SK-N-SH (cell line): ENCODE measurements at regions not wholly inside any gene's neighbourhood (a gene's known extent, or its start where the extent isn't known, plus 50 kb on each side); places are given as distances from the start of the nearest gene placed in this dataset.
A peak's percentile ranks its signal among the peaks of the same experiment; 100 is the strongest.

Source experiments
- CTCF ChIA-PET: fragments of 300-600, 350-600 bp; formaldehyde crosslinking; extraction: SDS; loops from one replicate; lab custom pipeline; 2021; lab: Yijun Ruan, JAX
- POLR2A ChIA-PET: fragments of 350-600 bp; sonication (Branson Sonifier 250); formaldehyde crosslinking; extraction: SDS; loops from one replicate; lab custom pipeline; 2020; ENCODE audit warnings: antibody characterized with exemption, inconsistent platforms; lab: Yijun Ruan, JAX
- DNase-seq: peaks from one replicate; pipeline ENCODE4 v3.0.0; 2012
- H2AFZ ChIP-seq: fragments of 200-600 bp; sonication (generic); 2 replicates; pipeline ENCODE4 v1.8.1; 2016; ENCODE audit warnings: antibody characterized with exemption, mild to moderate bottlenecking, low read depth
- H3F3A ChIP-seq: fragments of 200-600 bp; sonication (generic); replicated peaks from 2 replicates; pipeline ENCODE3; 2016; ENCODE audit warnings: antibody characterized with exemption, mild to moderate bottlenecking; ENCODE audit not compliant: insufficient read depth
- H3K27ac ChIP-seq, 2 experiments: fragments of 200-500 bp in 1 of 2; fragments of 200-600 bp in 1 of 2; sonication (Bioruptor generic) in 1 of 2; sonication (generic), shearing (Covaris generic) in 1 of 2; 2 replicates each; pipeline versions ENCODE4 v1.5.1 to v1.6.1; 2014 to 2016; ENCODE audit warnings: low read depth in 2 of 2, inconsistent platforms in 1 of 2, low read length in 1 of 2, mild to moderate bottlenecking in 1 of 2, mixed read lengths in 1 of 2
- H3K27me3 ChIP-seq: fragments of 200-600 bp; sonication (generic), shearing (Covaris generic); 2 replicates; pipeline ENCODE4 v1.6.1; 2016; ENCODE audit warnings: mixed run types; ENCODE audit not compliant: insufficient read depth
- H3K36me3 ChIP-seq, 2 experiments: fragments of 200-500 bp in 1 of 2; fragments of 200-600 bp in 1 of 2; sonication (Bioruptor generic) in 1 of 2; sonication (generic) in 1 of 2; replicated peaks in 1 of 2; 2 replicates each; pipeline versions ENCODE3 to v1.5.1; 2014 to 2016; ENCODE audit warnings: low read length in 1 of 2, mild to moderate bottlenecking in 1 of 2; ENCODE audit not compliant: insufficient read depth in 2 of 2, control insufficient read depth in 1 of 2
- H3K4me1 ChIP-seq, 2 experiments: fragments of 200-500 bp in 1 of 2; fragments of 200-600 bp in 1 of 2; sonication (Bioruptor generic) in 1 of 2; sonication (generic), shearing (Covaris generic) in 1 of 2; 2 replicates each; pipeline versions ENCODE4 v1.5.1 to v1.6.1; 2014 to 2016; ENCODE audit warnings: low read depth in 1 of 2, low read length in 1 of 2, mixed run types in 1 of 2; ENCODE audit not compliant: insufficient read depth in 2 of 2, control insufficient read depth in 1 of 2
- H3K4me2 ChIP-seq: fragments of 200-600 bp; sonication (generic), shearing (Covaris generic); 2 replicates; pipeline ENCODE4 v1.6.1; 2017; ENCODE audit warnings: mixed run types
- H3K4me3 ChIP-seq, 2 experiments: fragments of 200-500 bp in 1 of 2; fragments of 200-600 bp in 1 of 2; sonication (Bioruptor generic) in 1 of 2; sonication (generic), shearing (Covaris generic) in 1 of 2; 2 replicates each; pipeline versions ENCODE4 v1.5.1 to v1.8.1; 2014 to 2016; ENCODE audit warnings: low read depth in 2 of 2, inconsistent platforms in 1 of 2, low read length in 1 of 2, mild to moderate bottlenecking in 1 of 2, mixed read lengths in 1 of 2, moderate library complexity in 1 of 2
- H3K79me2 ChIP-seq: fragments of 200-600 bp; sonication (generic); 2 replicates; pipeline ENCODE4 v1.8.1; 2017; ENCODE audit warnings: mild to moderate bottlenecking; ENCODE audit not compliant: insufficient read depth
- H3K9ac ChIP-seq: fragments of 200-600 bp; sonication (generic); 2 replicates; pipeline ENCODE4 v1.6.1; 2017; ENCODE audit warnings: mixed run types
- H3K9me2 ChIP-seq: fragments of 200-600 bp; sonication (generic); 2 replicates; pipeline ENCODE4 v1.6.1; 2017; ENCODE audit warnings: mixed run types
- H3K9me3 ChIP-seq: fragments of 200-600 bp; sonication (generic); 2 replicates; pipeline ENCODE4 v1.6.1; 2017; ENCODE audit warnings: mixed run types, mild to moderate bottlenecking, moderate library complexity
- H4K20me1 ChIP-seq: fragments of 200-600 bp; sonication (generic); 2 replicates; pipeline ENCODE4 v1.6.1; 2017; ENCODE audit warnings: mild to moderate bottlenecking, mixed run types; ENCODE audit not compliant: insufficient read depth
- ELF1 ChIP-seq: IDR thresholded peaks from 2 replicates; pipeline ENCODE4 v1.4.0; 2012
- EP300 ChIP-seq, 2 experiments: IDR thresholded peaks; 2 replicates each; pipeline versions ENCODE4 v1.4.0 to v1.6.1; 2012; ENCODE audit warnings: borderline replicate concordance in 1 of 2, low read depth in 1 of 2, low read length in 1 of 2
- EZH2phosphoT487 ChIP-seq: fragments of 200-600 bp; sonication (generic); IDR thresholded peaks from 2 replicates; pipeline ENCODE4 v1.6.1; 2017; ENCODE audit warnings: low read depth, mixed run types, mild to moderate bottlenecking, antibody characterized with exemption, moderate library complexity, borderline replicate concordance
- FOXJ3 ChIP-seq: sonication (generic); formaldehyde crosslinking; IDR thresholded peaks from 2 replicates; pipeline ENCODE4 v1.5.1; 2020; ENCODE audit warnings: mild to moderate bottlenecking, missing genetic modification reagents
- FOXM1 ChIP-seq: IDR thresholded peaks from 2 replicates; pipeline ENCODE4 v1.4.0; 2012; ENCODE audit warnings: low read depth, mild to moderate bottlenecking
- GABPA ChIP-seq: IDR thresholded peaks from 2 replicates; pipeline ENCODE4 v1.4.0; 2012; ENCODE audit warnings: low read depth, mild to moderate bottlenecking
- MXI1 ChIP-seq: IDR thresholded peaks from 2 replicates; pipeline ENCODE4 v1.6.1; 2012; ENCODE audit warnings: mild to moderate bottlenecking, low read depth, low read length, improper control_type of control experiment
- NRF1 ChIP-seq: IDR thresholded peaks from 2 replicates; pipeline ENCODE4 v1.6.1; 2012; ENCODE audit warnings: low read depth, mild to moderate bottlenecking, low read length
- SIN3A ChIP-seq: IDR thresholded peaks from 2 replicates; pipeline ENCODE4 v1.6.1; 2012; ENCODE audit warnings: low read depth, mild to moderate bottlenecking, low read length, moderate library complexity, borderline replicate concordance
- TAF1 ChIP-seq: IDR thresholded peaks from 2 replicates; pipeline ENCODE4 v1.6.1; 2012; ENCODE audit warnings: low read depth, mild to moderate bottlenecking, low read length, moderate library complexity, borderline replicate concordance
- WGBS: methylation state at CpG from one replicate; pipeline ENCODE4 v1.1.6; 2017; ENCODE audit warnings: low lambda C conversion rate; 5-methylcytosine and 5-hydroxymethylcytosine counted together
- TF ChIP-seq, protein P1 (sequence below): IDR thresholded peaks from 2 replicates; pipeline ENCODE4 v1.4.0; 2012; ENCODE audit warnings: low read depth, borderline replicate concordance
- TF ChIP-seq, protein P2 (sequence below): IDR thresholded peaks from 2 replicates; pipeline ENCODE4; 2012
- TF ChIP-seq, protein P3 (sequence below): IDR thresholded peaks from 2 replicates; pipeline ENCODE4 v1.4.0; 2012; ENCODE audit warnings: low read depth
- TF ChIP-seq, protein P4 (sequence below): fragments of 150-350 bp; IDR thresholded peaks from 2 replicates; pipeline ENCODE4 v1.6.1; 2017; ENCODE audit warnings: antibody characterized with exemption, low read length, low read depth, borderline replicate concordance

DNA sequence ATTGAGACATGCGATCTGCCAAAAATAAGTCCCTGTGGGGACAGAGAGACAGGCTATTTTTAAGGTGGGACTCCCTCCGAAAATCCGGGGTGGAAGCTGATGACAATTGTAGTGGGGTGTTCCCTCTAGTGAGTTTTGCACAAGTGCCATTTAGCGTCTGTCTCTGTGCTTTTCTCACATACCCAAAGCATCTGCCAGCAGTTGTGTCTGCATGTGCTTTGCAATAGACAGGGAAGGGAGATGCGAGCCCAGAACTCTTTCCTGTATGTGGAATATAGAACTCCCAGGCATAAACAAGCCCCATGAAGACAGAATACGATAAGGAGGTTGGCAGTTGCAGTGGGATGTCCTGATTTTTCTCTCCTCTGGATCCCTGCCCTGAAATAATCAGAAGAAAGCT lies 282.7 kb upstream of the XYLT1 start:
- TF ChIP-seq, protein P1, sequence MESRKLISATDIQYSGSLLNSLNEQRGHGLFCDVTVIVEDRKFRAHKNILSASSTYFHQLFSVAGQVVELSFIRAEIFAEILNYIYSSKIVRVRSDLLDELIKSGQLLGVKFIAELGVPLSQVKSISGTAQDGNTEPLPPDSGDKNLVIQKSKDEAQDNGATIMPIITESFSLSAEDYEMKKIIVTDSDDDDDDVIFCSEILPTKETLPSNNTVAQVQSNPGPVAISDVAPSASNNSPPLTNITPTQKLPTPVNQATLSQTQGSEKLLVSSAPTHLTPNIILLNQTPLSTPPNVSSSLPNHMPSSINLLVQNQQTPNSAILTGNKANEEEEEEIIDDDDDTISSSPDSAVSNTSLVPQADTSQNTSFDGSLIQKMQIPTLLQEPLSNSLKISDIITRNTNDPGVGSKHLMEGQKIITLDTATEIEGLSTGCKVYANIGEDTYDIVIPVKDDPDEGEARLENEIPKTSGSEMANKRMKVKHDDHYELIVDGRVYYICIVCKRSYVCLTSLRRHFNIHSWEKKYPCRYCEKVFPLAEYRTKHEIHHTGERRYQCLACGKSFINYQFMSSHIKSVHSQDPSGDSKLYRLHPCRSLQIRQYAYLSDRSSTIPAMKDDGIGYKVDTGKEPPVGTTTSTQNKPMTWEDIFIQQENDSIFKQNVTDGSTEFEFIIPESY: no peak
- TF ChIP-seq GABPA (no peak), TAF1 (no peak), MXI1 (no peak), FOXM1 (no peak), EP300 (IDR thresholded peaks at IDR 0.05; ENCODE audit: borderline replicate concordance in 1 of 2, low read depth in 1 of 2, low read length in 1 of 2) (no peak)
- CTCF ChIA-PET: interaction anchor here (0.6 kb wide), 1 partner anchor 132 kb away, joined by 3 read pairs; no protein-coding TSS in a partner anchor
- H3K36me3 ChIP-seq: no peaks in the 10 kb centered on the region

DNA sequence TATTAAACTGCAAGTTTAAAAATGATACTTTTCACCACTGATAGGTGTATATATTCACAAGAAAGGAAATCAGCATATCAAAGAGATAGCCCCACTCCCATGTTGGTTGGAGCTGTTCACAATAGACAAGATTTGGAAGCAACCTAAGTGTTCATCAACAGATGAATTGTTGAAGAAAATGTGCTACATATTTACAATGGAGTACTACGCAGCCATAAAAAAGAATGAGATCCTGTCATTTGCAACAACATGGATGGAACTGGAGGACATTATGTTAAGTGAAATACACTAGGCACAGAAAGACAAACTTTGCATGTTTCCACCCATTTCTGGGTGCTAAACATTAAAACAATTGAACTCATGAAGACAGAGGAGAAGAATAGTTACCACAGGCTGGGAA lies 278.9 kb upstream of the XYLT1 start:
- H4K20me1 ChIP-seq: no peaks in the 10 kb centered on the region
- TF ChIP-seq, protein P2, sequence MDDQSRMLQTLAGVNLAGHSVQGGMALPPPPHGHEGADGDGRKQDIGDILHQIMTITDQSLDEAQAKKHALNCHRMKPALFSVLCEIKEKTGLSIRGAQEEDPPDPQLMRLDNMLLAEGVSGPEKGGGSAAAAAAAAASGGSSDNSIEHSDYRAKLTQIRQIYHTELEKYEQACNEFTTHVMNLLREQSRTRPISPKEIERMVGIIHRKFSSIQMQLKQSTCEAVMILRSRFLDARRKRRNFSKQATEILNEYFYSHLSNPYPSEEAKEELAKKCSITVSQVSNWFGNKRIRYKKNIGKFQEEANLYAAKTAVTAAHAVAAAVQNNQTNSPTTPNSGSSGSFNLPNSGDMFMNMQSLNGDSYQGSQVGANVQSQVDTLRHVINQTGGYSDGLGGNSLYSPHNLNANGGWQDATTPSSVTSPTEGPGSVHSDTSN: no peak
- TF ChIP-seq NRF1: no peak
- TF ChIP-seq, protein P3, sequence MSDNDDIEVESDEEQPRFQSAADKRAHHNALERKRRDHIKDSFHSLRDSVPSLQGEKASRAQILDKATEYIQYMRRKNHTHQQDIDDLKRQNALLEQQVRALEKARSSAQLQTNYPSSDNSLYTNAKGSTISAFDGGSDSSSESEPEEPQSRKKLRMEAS: no peak
- TF ChIP-seq ELF1: no peak
- TF ChIP-seq FOXJ3 (CRISPR knock-in tag): no peak
- TF ChIP-seq SIN3A: no peak
- no peak for TF ChIP-seq EP300 (IDR thresholded peaks at IDR 0.05; ENCODE audit: borderline replicate concordance in 1 of 2, low read depth in 1 of 2, low read length in 1 of 2)
- no peak for TF ChIP-seq EZH2phosphoT487
- TF ChIP-seq, protein P4, sequence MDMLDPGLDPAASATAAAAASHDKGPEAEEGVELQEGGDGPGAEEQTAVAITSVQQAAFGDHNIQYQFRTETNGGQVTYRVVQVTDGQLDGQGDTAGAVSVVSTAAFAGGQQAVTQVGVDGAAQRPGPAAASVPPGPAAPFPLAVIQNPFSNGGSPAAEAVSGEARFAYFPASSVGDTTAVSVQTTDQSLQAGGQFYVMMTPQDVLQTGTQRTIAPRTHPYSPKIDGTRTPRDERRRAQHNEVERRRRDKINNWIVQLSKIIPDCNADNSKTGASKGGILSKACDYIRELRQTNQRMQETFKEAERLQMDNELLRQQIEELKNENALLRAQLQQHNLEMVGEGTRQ: no peak
- TF ChIP-seq, all 33 proteins: peak for 0
- CTCF ChIA-PET: no interaction called here
- peak overlapping the region in 1 of 2 experiments; percentile 100; a peak in 2 of 4 replicates for H3K27ac ChIP-seq
- POLR2A ChIA-PET: no interaction called here
- DNase-seq: no peak
- H3F3A ChIP-seq: no peaks in the 10 kb centered on the region
- no peaks in the 10 kb centered on the region for H3K36me3 ChIP-seq
- H3K9me2 ChIP-seq: no peaks in the 10 kb centered on the region
- H3K4me1 ChIP-seq: peaks cover 0 to 34% of the 10 kb centered on the region in 2 experiments; a peak in 2 of 4 replicates
- H3K79me2 ChIP-seq: no peaks in the 10 kb centered on the region
- 79% methylated on average over 1 of the region's 1 CpG for WGBS
- no peak overlapping the region for H2AFZ ChIP-seq
- no peaks in the 10 kb centered on the region for H3K9me3 ChIP-seq
- no peaks in the 10 kb centered on the region for H3K27me3 ChIP-seq
- no peak overlapping the region for H3K9ac ChIP-seq
- no peak overlapping the region for H3K4me2 ChIP-seq
- no peak overlapping the region for H3K4me3 ChIP-seq

More for the DNA sequence above, 282.7 kb upstream of the XYLT1 start:
- H3K9me2 ChIP-seq: no peaks in the 10 kb centered on the region
- no peak overlapping the region for H2AFZ ChIP-seq
- no peaks in the 10 kb centered on the region for H3F3A ChIP-seq
- H3K27ac ChIP-seq: no peak overlapping the region; a peak in 1 of 4 replicates
- no peak overlapping the region for H3K4me3 ChIP-seq
- H3K79me2 ChIP-seq: no peaks in the 10 kb centered on the region
- DNase-seq: no peak
- peaks cover 0 to 8% of the 10 kb centered on the region in 2 experiments; a peak in 2 of 4 replicates for H3K4me1 ChIP-seq
- H3K4me2 ChIP-seq: no peak overlapping the region
- 66% methylated on average over 6 of the region's 6 CpGs for WGBS
- no peaks in the 10 kb centered on the region for H4K20me1 ChIP-seq
- H3K27me3 ChIP-seq: no peaks in the 10 kb centered on the region
- POLR2A ChIA-PET: no interaction called here
- H3K9ac ChIP-seq: no peak overlapping the region
- H3K9me3 ChIP-seq: no peaks in the 10 kb centered on the region
